ENCODE measurements at regions not wholly inside any gene's neighbourhood (a gene's known extent, or its start where the extent isn't known, plus 50 kb on each side); places are given as distances from the start of the nearest gene placed in this dataset.

- no peaks in the 10 kb centered on the region for H3K79me2 ChIP-seq (ENCODE audit: insufficient read depth, low read length)
- H3K4me3 Mint-ChIP-seq = no peak overlapping the region
- H3K4me1 Mint-ChIP-seq = no peaks in the 10 kb centered on the region
- no peaks in the 10 kb centered on the region for H3K4me1 ChIP-seq (ENCODE audit: control insufficient read depth in 1 of 2, insufficient read depth in 2 of 2, low read length in 2 of 2)
- peaks cover 4 to 7% (median 5%) of the 10 kb centered on the region in 3 donors for H3K27me3 Mint-ChIP-seq (ENCODE audit: low read depth in 3 of 3)
- peaks cover 0 to 4% (median 0%) of the 10 kb centered on the region in 7 donors for H3K9me3 Mint-ChIP-seq
- H4K20me1 ChIP-seq (ENCODE audit: insufficient read depth, low read length) = no peaks in the 10 kb centered on the region
- no peaks in the 10 kb centered on the region for H3K36me3 ChIP-seq (replicated peaks in 1 of 2; ENCODE audit: control insufficient read depth in 1 of 2, insufficient read depth in 2 of 2, low read length in 2 of 2)
- no peak for DNase-seq
- no peaks in the 10 kb centered on the region for H3K9me3 ChIP-seq (replicated peaks in 1 of 2; ENCODE audit: control insufficient read depth in 1 of 2, insufficient read depth in 1 of 2, low read length in 2 of 2)
- H3K4me2 ChIP-seq (replicated peaks; ENCODE audit: extremely low read depth, low read length, poor library complexity, severe bottlenecking) = no peak overlapping the region
- WGBS (ENCODE audit: insufficient coverage) = 83% methylated on average over 1 of the region's 1 CpG
- no peaks in the 10 kb centered on the region for H3K36me3 Mint-ChIP-seq
- TF ChIP-seq, protein P1, sequence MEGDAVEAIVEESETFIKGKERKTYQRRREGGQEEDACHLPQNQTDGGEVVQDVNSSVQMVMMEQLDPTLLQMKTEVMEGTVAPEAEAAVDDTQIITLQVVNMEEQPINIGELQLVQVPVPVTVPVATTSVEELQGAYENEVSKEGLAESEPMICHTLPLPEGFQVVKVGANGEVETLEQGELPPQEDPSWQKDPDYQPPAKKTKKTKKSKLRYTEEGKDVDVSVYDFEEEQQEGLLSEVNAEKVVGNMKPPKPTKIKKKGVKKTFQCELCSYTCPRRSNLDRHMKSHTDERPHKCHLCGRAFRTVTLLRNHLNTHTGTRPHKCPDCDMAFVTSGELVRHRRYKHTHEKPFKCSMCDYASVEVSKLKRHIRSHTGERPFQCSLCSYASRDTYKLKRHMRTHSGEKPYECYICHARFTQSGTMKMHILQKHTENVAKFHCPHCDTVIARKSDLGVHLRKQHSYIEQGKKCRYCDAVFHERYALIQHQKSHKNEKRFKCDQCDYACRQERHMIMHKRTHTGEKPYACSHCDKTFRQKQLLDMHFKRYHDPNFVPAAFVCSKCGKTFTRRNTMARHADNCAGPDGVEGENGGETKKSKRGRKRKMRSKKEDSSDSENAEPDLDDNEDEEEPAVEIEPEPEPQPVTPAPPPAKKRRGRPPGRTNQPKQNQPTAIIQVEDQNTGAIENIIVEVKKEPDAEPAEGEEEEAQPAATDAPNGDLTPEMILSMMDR (IDR thresholded peaks at IDR 0.05) = no peak
- no peak overlapping the region for H3K9ac ChIP-seq (ENCODE audit: insufficient read depth, low read length, poor library complexity, severe bottlenecking)
- no peaks in the 10 kb centered on the region for H3K27me3 ChIP-seq (ENCODE audit: control insufficient read depth in 2 of 2, insufficient read depth in 2 of 2, low read length in 2 of 2)
- no peak overlapping the region for H2AFZ ChIP-seq (ENCODE audit: insufficient read depth, low read depth, low read length, poor library complexity, severe bottlenecking)
- H3K27ac Mint-ChIP-seq = no peak overlapping the region
- H3K27ac ChIP-seq (ENCODE audit: low read depth in 1 of 2, low read length in 2 of 2) = no peak overlapping the region
- intact Hi-C loops (cut with micrococcal nuclease) = no loop called here
- no peak overlapping the region for H3K4me3 ChIP-seq (replicated peaks in 1 of 3; ENCODE audit: low read depth in 2 of 3, low read length in 3 of 3)
These were observed 396.2 kb downstream of the BUD13 start for GRCh38 chr11:116376547-116376946.

DNA sequence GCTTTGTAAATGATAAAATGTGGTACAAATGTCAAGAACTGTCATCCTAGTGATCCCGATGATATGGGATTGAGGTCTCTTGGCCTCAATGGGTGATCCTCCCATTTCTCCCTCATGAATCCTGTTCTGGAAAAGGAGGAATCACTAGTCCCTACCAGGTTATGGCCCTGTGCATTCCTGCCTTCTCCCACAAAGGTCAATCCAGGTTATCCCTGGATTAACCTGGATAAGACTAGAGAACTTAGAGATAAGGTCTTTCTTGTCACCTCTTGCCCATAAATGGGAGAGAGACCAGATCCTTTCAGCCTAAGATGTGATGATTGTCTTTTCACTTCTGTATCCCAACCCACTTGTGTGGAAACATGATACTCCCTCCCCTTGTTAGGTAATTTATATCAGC is 396.7 kb downstream of the BUD13 start:
- Mint-ChIP-seq H3K27ac (no peak overlapping the region), H3K36me3 (no peaks in the 10 kb centered on the region), H3K4me1 (no peaks in the 10 kb centered on the region), H3K4me3 (no peak overlapping the region), H3K27me3 (ENCODE audit: low read depth in 3 of 3) (peaks cover 4 to 8% (median 8%) of the 10 kb centered on the region in 3 donors), H3K9me3 (peaks cover 0 to 4% (median 0%) of the 10 kb centered on the region in 7 donors)
- H2AFZ ChIP-seq (ENCODE audit: insufficient read depth, low read depth, low read length, poor library complexity, severe bottlenecking) = no peak overlapping the region
- WGBS (ENCODE audit: insufficient coverage) = no CpG with 5 or more reads among the region's 1 CpG
- no peaks in the 10 kb centered on the region for H4K20me1 ChIP-seq (ENCODE audit: insufficient read depth, low read length)
- no peaks in the 10 kb centered on the region for H3K9me3 ChIP-seq (replicated peaks in 1 of 2; ENCODE audit: control insufficient read depth in 1 of 2, insufficient read depth in 1 of 2, low read length in 2 of 2)
- no peaks in the 10 kb centered on the region for H3K4me1 ChIP-seq (ENCODE audit: control insufficient read depth in 1 of 2, insufficient read depth in 2 of 2, low read length in 2 of 2)
- H3K27ac ChIP-seq (ENCODE audit: low read depth in 1 of 2, low read length in 2 of 2) = no peak overlapping the region
- TF ChIP-seq, protein P1 (IDR thresholded peaks at IDR 0.05) = no peak
- H3K4me3 ChIP-seq (replicated peaks in 1 of 3; ENCODE audit: low read depth in 2 of 3, low read length in 3 of 3) = no peak overlapping the region
- intact Hi-C loops (cut with micrococcal nuclease) = no loop called here
- DNase-seq = no peak
- H3K36me3 ChIP-seq (replicated peaks in 1 of 2; ENCODE audit: control insufficient read depth in 1 of 2, insufficient read depth in 2 of 2, low read length in 2 of 2) = no peaks in the 10 kb centered on the region
- no peak overlapping the region for H3K9ac ChIP-seq (ENCODE audit: insufficient read depth, low read length, poor library complexity, severe bottlenecking)
- H3K27me3 ChIP-seq (ENCODE audit: control insufficient read depth in 2 of 2, insufficient read depth in 2 of 2, low read length in 2 of 2) = no peaks in the 10 kb centered on the region
- H3K79me2 ChIP-seq (ENCODE audit: insufficient read depth, low read length) = no peaks in the 10 kb centered on the region
- H3K4me2 ChIP-seq (replicated peaks; ENCODE audit: extremely low read depth, low read length, poor library complexity, severe bottlenecking) = no peak overlapping the region

Data from CD14-positive monocyte (primary cell).